ENCODE measurements at regions not wholly inside any gene's neighbourhood (a gene's known extent, or its start where the extent isn't known, plus 50 kb on each side); places are given as distances from the start of the nearest gene placed in this dataset.

GRCh38 chr1:234705615-234706014 is 95.6 kb upstream of the IRF2BP2 start:
- TF ChIP-seq ZBED4 (CRISPR knock-in tag; IDR thresholded peaks at IDR 0.05; ENCODE audit: borderline replicate concordance) (no peak), ZNF337 (CRISPR knock-in tag; IDR thresholded peaks at IDR 0.05; ENCODE audit: borderline replicate concordance, low read depth) (no peak)
